CD14-positive monocyte (primary cell): ENCODE measurements at regions not wholly inside any gene's neighbourhood (a gene's known extent, or its start where the extent isn't known, plus 50 kb on each side); places are given as distances from the start of the nearest gene placed in this dataset.

ENCODE experiments used
- DNase-seq, 3 donors: peaks; one replicate each; pipeline ENCODE4 v3.0.0-alpha.2; 2011 to 2022
- H2AFZ ChIP-seq: 2 replicates; pipeline ENCODE4 v1.6.0; 2012; ENCODE audit warnings: mild to moderate bottlenecking, low read depth, low read length, inconsistent platforms; ENCODE audit not compliant: insufficient read depth, poor library complexity, severe bottlenecking
- H3K27ac ChIP-seq, 2 donors: 1 replicate in 1 of 2; 2 replicates in 1 of 2; pipeline ENCODE4 v1.5.1; 2012 to 2013; ENCODE audit warnings: low read length in 2 of 2, control low read depth in 1 of 2, inconsistent platforms in 1 of 2, low read depth in 1 of 2, mild to moderate bottlenecking in 1 of 2
- H3K27me3 ChIP-seq, 2 donors: one replicate each; pipeline versions ENCODE4 v1.6.0 to v1.6.1; 2011 to 2013; ENCODE audit warnings: low read length in 2 of 2; ENCODE audit not compliant: control insufficient read depth in 2 of 2, insufficient read depth in 2 of 2
- H3K36me3 ChIP-seq, 2 donors: replicated peaks in 1 of 2; 1 replicate in 1 of 2; 2 replicates in 1 of 2; pipeline versions ENCODE4 v1.5.1 to v1.6.1; 2012 to 2013; ENCODE audit warnings: low read length in 2 of 2, control low read depth in 1 of 2, inconsistent platforms in 1 of 2, mild to moderate bottlenecking in 1 of 2; ENCODE audit not compliant: insufficient read depth in 2 of 2, control insufficient read depth in 1 of 2
- H3K4me1 ChIP-seq, 2 donors: 1 replicate in 1 of 2; 2 replicates in 1 of 2; pipeline versions ENCODE4 v1.5.1 to v1.6.1; 2012 to 2013; ENCODE audit warnings: low read length in 2 of 2, control low read depth in 1 of 2, inconsistent platforms in 1 of 2, mild to moderate bottlenecking in 1 of 2, moderate library complexity in 1 of 2; ENCODE audit not compliant: insufficient read depth in 2 of 2, control insufficient read depth in 1 of 2
- H3K4me2 ChIP-seq: replicated peaks from 2 replicates; pipeline ENCODE3; 2012; ENCODE audit warnings: low read length, moderate library complexity, mild to moderate bottlenecking; ENCODE audit not compliant: poor library complexity, severe bottlenecking; ENCODE audit errors: extremely low read depth
- H3K4me3 ChIP-seq, 3 experiments: fragments of 200-600 bp in 1 of 3; sonication (generic) in 1 of 3; replicated peaks in 1 of 3; 1 replicate in 2 of 3; 2 replicates in 1 of 3; pipeline ENCODE4 v1.5.1; 2011 to 2013; ENCODE audit warnings: low read length in 3 of 3, mild to moderate bottlenecking in 3 of 3, control low read depth in 2 of 3, low read depth in 2 of 3, inconsistent platforms in 1 of 3, moderate library complexity in 1 of 3
- H3K79me2 ChIP-seq: 2 replicates; pipeline ENCODE4 v1.6.0; 2012; ENCODE audit warnings: mild to moderate bottlenecking, control low read depth, inconsistent platforms, low read length, moderate library complexity; ENCODE audit not compliant: insufficient read depth
- H3K9ac ChIP-seq: 2 replicates; pipeline ENCODE4 v1.6.0; 2017; ENCODE audit warnings: low read length, mild to moderate bottlenecking; ENCODE audit not compliant: insufficient read depth, poor library complexity, severe bottlenecking
- H3K9me3 ChIP-seq, 2 donors: replicated peaks in 1 of 2; 1 replicate in 1 of 2; 2 replicates in 1 of 2; pipeline versions ENCODE4 v1.5.1 to v1.6.1; 2012 to 2013; ENCODE audit warnings: low read length in 2 of 2, control low read depth in 1 of 2; ENCODE audit not compliant: control insufficient read depth in 1 of 2, insufficient read depth in 1 of 2
- H4K20me1 ChIP-seq: 2 replicates; pipeline ENCODE4 v1.6.0; 2012; ENCODE audit warnings: mild to moderate bottlenecking, low read length, control low read depth, moderate library complexity; ENCODE audit not compliant: insufficient read depth
- H3K27ac Mint-ChIP-seq, 7 donors: one replicate each; pipeline ENCODE4 v1.8.0; 2020; ENCODE audit warnings: mild to moderate bottlenecking in 7 of 7, mixed read lengths in 7 of 7, moderate library complexity in 6 of 7, inconsistent platforms in 2 of 7
- H3K27me3 Mint-ChIP-seq, 3 donors: one replicate each; pipeline ENCODE4 v1.8.0; 2021 to 2022; ENCODE audit warnings: low read depth in 3 of 3, mild to moderate bottlenecking in 3 of 3, mixed read lengths in 3 of 3, moderate library complexity in 3 of 3, inconsistent platforms in 1 of 3
- H3K36me3 Mint-ChIP-seq, 2 donors: one replicate each; pipeline ENCODE4 v1.8.0; 2020; ENCODE audit warnings: mixed read lengths in 2 of 2, inconsistent platforms in 1 of 2, mild to moderate bottlenecking in 1 of 2
- H3K4me1 Mint-ChIP-seq: one replicate; pipeline ENCODE4 v1.8.0; 2020; ENCODE audit warnings: mild to moderate bottlenecking, mixed read lengths
- H3K4me3 Mint-ChIP-seq, 2 donors: one replicate each; pipeline ENCODE4 v1.8.0; 2020; ENCODE audit warnings: mild to moderate bottlenecking in 2 of 2, mixed read lengths in 2 of 2, moderate library complexity in 1 of 2
- H3K9me3 Mint-ChIP-seq, 7 donors: one replicate each; pipeline ENCODE4 v1.8.0; 2020 to 2022; ENCODE audit warnings: mixed read lengths in 7 of 7, mild to moderate bottlenecking in 6 of 7, moderate library complexity in 6 of 7, inconsistent platforms in 2 of 7
- WGBS: methylation state at CpG from one replicate; pipeline ENCODE4 v1.1.5; 2013; ENCODE audit warnings: missing lambda C conversion rate; ENCODE audit not compliant: insufficient coverage; 5-methylcytosine and 5-hydroxymethylcytosine counted together
- intact Hi-C, 2 donors: fragments of 100-400 bp; cut with micrococcal nuclease; formaldehyde crosslinking; loops; one replicate each; pipeline versions ENCODE4 v1.15.0 to v1.15.1; 2023
- TF ChIP-seq, protein P1 (sequence below): fragments of 200-600 bp; IDR thresholded peaks from one replicate; pipeline ENCODE4 v1.8.0; 2022; ENCODE audit warnings: antibody characterized with exemption, mild to moderate bottlenecking

- Histone ChIP-seq H3K27me3 (no peaks in the 10 kb centered on the region), H3K4me1 (no peaks in the 10 kb centered on the region), H3K9ac (no peak overlapping the region), H3K27ac (no peak overlapping the region), H3K4me3 (no peak overlapping the region), H3K4me2 (no peak overlapping the region), H4K20me1 (no peaks in the 10 kb centered on the region), H3K9me3 (peaks cover 0 to 13% of the 10 kb centered on the region in 2 donors), H2AFZ (no peak overlapping the region), H3K79me2 (no peaks in the 10 kb centered on the region), H3K36me3 (no peaks in the 10 kb centered on the region)
- H3K27ac Mint-ChIP-seq: no peak overlapping the region
- H3K27me3 Mint-ChIP-seq: no peaks in the 10 kb centered on the region
- no peaks in the 10 kb centered on the region for H3K4me1 Mint-ChIP-seq
- TF ChIP-seq, protein P1, sequence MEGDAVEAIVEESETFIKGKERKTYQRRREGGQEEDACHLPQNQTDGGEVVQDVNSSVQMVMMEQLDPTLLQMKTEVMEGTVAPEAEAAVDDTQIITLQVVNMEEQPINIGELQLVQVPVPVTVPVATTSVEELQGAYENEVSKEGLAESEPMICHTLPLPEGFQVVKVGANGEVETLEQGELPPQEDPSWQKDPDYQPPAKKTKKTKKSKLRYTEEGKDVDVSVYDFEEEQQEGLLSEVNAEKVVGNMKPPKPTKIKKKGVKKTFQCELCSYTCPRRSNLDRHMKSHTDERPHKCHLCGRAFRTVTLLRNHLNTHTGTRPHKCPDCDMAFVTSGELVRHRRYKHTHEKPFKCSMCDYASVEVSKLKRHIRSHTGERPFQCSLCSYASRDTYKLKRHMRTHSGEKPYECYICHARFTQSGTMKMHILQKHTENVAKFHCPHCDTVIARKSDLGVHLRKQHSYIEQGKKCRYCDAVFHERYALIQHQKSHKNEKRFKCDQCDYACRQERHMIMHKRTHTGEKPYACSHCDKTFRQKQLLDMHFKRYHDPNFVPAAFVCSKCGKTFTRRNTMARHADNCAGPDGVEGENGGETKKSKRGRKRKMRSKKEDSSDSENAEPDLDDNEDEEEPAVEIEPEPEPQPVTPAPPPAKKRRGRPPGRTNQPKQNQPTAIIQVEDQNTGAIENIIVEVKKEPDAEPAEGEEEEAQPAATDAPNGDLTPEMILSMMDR: no peak
- no peak overlapping the region for H3K4me3 Mint-ChIP-seq
- H3K9me3 Mint-ChIP-seq: peaks cover 0 to 7% (median 2%) of the 10 kb centered on the region in 7 donors
- no peaks in the 10 kb centered on the region for H3K36me3 Mint-ChIP-seq
- no CpG with 5 or more reads among the region's 2 CpGs for WGBS
- no peak for DNase-seq
- intact Hi-C loops: no loop called here
These were observed 702.9 kb upstream of the GRAMD2B start for GRCh38 chr5:125720348-125720685.

- no peaks in the 10 kb centered on the region for H3K4me1 Mint-ChIP-seq
These were observed 702.5 kb upstream of the GRAMD2B start for GRCh38 chr5:125720721-125721120.

More at GRCh38 chr5:125720721-125721120, 702.5 kb upstream of the GRAMD2B start:
- Histone ChIP-seq H3K27me3 (no peaks in the 10 kb centered on the region), H3K79me2 (no peaks in the 10 kb centered on the region), H3K4me2 (no peak overlapping the region), H2AFZ (no peak overlapping the region), H3K4me1 (no peaks in the 10 kb centered on the region), H3K4me3 (no peak overlapping the region), H3K36me3 (no peaks in the 10 kb centered on the region), H4K20me1 (no peaks in the 10 kb centered on the region), H3K9ac (no peak overlapping the region), H3K27ac (no peak overlapping the region), H3K9me3 (peaks cover 2 to 9% of the 10 kb centered on the region in 2 donors)
- no peak overlapping the region for H3K4me3 Mint-ChIP-seq
- H3K27ac Mint-ChIP-seq: no peak overlapping the region
- H3K9me3 Mint-ChIP-seq: peaks cover 0 to 7% (median 2%) of the 10 kb centered on the region in 7 donors
- WGBS: no CpG with 5 or more reads among the region's 1 CpG
- no peaks in the 10 kb centered on the region for H3K27me3 Mint-ChIP-seq
- intact Hi-C loops: no loop called here
- no peaks in the 10 kb centered on the region for H3K36me3 Mint-ChIP-seq
- TF ChIP-seq, protein P1: no peak
- no peak for DNase-seq
